Osteocyte (in vitro differentiated cells): ENCODE measurements at regions not wholly inside any gene's neighbourhood (a gene's known extent, or its start where the extent isn't known, plus 50 kb on each side); places are given as distances from the start of the nearest gene placed in this dataset.

Experiments
- DNase-seq: peaks from one replicate; pipeline ENCODE4 v3.0.0; 2021; ENCODE audit warnings: mixed read lengths; ENCODE audit not compliant: unreplicated experiment; ENCODE audit errors: extremely low spot score
- H3K27ac Mint-ChIP-seq: one replicate; pipeline ENCODE4 v1.8.0; 2021; ENCODE audit warnings: mild to moderate bottlenecking, mixed read lengths; ENCODE audit not compliant: unreplicated experiment
- H3K27me3 Mint-ChIP-seq: one replicate; pipeline ENCODE4 v1.8.0; 2021; ENCODE audit warnings: mixed read lengths; ENCODE audit not compliant: unreplicated experiment
- H3K36me3 Mint-ChIP-seq: one replicate; pipeline ENCODE4 v1.8.0; 2021; ENCODE audit warnings: mixed read lengths; ENCODE audit not compliant: unreplicated experiment
- H3K4me1 Mint-ChIP-seq: one replicate; pipeline ENCODE4 v1.8.0; 2021; ENCODE audit warnings: mixed read lengths; ENCODE audit not compliant: unreplicated experiment
- H3K4me3 Mint-ChIP-seq: one replicate; pipeline ENCODE4 v1.8.0; 2021; ENCODE audit warnings: mild to moderate bottlenecking, moderate library complexity, mixed read lengths; ENCODE audit not compliant: unreplicated experiment
- H3K9me3 Mint-ChIP-seq: one replicate; pipeline ENCODE4 v1.8.0; 2021; ENCODE audit warnings: mixed read lengths; ENCODE audit not compliant: unreplicated experiment
- TF ChIP-seq, protein P1 (sequence below): fragments of 200-600 bp; sonication (generic); IDR thresholded peaks from 2 replicates; pipeline ENCODE4 v1.5.0; 2021; ENCODE audit warnings: antibody characterized with exemption, mild to moderate bottlenecking, moderate library complexity

DNA sequence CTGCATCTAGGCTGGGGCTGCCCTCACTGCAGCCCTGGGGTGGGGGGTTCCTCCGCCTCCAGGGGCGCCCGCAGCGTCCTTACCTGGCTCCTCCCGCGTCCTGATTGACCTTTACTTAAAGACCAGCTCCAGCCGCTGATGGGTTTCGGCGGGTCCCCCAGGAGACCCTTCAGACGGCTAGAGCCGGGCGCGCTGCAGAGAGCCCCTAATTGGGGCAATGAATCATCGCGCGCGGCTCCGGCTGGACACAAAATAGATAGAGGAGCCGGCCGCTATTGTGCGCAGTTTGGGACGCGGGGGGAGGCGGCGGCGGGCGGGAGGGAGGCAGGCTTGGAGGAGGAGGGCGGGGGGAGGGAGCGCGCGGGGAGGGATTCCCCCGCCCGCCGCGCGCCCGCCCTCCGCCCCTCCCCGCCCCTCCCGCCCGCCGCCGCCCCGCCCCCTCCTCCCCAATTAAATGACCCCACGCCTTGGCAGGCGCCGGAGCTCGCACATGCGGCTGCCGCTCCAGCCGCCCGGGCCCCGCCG lies 56.5 kb upstream of the CIBAR2 start:
- H3K27ac Mint-ChIP-seq: no peak overlapping the region
- H3K36me3 Mint-ChIP-seq: no peaks in the 10 kb centered on the region
- TF ChIP-seq, protein P1, sequence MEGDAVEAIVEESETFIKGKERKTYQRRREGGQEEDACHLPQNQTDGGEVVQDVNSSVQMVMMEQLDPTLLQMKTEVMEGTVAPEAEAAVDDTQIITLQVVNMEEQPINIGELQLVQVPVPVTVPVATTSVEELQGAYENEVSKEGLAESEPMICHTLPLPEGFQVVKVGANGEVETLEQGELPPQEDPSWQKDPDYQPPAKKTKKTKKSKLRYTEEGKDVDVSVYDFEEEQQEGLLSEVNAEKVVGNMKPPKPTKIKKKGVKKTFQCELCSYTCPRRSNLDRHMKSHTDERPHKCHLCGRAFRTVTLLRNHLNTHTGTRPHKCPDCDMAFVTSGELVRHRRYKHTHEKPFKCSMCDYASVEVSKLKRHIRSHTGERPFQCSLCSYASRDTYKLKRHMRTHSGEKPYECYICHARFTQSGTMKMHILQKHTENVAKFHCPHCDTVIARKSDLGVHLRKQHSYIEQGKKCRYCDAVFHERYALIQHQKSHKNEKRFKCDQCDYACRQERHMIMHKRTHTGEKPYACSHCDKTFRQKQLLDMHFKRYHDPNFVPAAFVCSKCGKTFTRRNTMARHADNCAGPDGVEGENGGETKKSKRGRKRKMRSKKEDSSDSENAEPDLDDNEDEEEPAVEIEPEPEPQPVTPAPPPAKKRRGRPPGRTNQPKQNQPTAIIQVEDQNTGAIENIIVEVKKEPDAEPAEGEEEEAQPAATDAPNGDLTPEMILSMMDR: no peak
- no peaks in the 10 kb centered on the region for H3K27me3 Mint-ChIP-seq
- no peaks in the 10 kb centered on the region for H3K9me3 Mint-ChIP-seq
- H3K4me1 Mint-ChIP-seq: peaks cover 38% of the 10 kb centered on the region
- no peak for DNase-seq
- H3K4me3 Mint-ChIP-seq: peak overlapping the region; percentile 69

DNA sequence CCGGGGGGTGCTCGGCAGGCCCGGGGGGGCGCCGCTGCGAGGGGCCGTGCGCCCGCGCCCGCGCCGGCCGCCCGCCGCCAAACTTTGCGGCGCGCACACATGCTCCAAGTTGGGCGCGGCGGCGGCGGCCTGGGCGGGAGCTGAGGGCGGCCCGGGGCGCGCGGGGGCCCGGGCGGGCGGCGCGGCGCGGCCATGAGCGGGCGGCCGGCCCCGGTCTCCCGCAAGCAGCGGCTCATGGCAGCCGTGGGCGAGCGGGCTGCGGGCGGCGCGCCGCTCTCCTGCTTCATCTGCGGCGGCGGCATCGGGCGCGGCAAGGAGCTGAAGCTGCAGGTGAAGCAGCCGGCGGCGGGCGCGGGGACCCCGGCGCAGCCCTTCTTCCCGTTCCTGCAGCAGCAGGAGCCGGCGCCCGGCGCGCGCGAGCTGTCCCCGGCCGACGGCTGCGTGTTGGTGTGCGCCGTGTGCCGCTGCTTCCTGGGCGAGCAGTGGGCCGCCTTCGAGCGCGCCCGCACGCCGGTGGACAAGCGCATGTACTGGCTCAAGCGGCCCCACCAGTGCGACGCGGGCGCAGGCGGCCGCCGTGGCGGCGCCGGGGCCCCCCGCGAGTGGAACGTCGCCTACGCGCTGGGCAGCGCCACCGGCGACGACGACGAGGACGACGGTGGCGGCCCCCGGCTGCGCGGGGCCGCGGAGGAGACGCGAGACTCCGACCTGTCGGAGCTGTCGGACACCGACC lies 57.2 kb upstream of the CIBAR2 start:
- H3K4me1 Mint-ChIP-seq: peaks cover 45% of the 10 kb centered on the region
- H3K9me3 Mint-ChIP-seq: no peaks in the 10 kb centered on the region
- TF ChIP-seq, protein P1: no peak
- H3K36me3 Mint-ChIP-seq: no peaks in the 10 kb centered on the region
- H3K27ac Mint-ChIP-seq: no peak overlapping the region
- no peak for DNase-seq
- H3K27me3 Mint-ChIP-seq: no peaks in the 10 kb centered on the region
- peak overlapping the region; percentile 29 for H3K4me3 Mint-ChIP-seq

GRCh38 chr16:85170066-85170491 lies 57.8 kb upstream of the CIBAR2 start:
- Mint-ChIP-seq H3K9me3 (no peaks in the 10 kb centered on the region), H3K4me1 (peaks cover 51% of the 10 kb centered on the region), H3K27me3 (no peaks in the 10 kb centered on the region), H3K27ac (no peak overlapping the region), H3K36me3 (no peaks in the 10 kb centered on the region), H3K4me3 (no peak overlapping the region)
- TF ChIP-seq, protein P1: no peak
- DNase-seq: no peak

DNA sequence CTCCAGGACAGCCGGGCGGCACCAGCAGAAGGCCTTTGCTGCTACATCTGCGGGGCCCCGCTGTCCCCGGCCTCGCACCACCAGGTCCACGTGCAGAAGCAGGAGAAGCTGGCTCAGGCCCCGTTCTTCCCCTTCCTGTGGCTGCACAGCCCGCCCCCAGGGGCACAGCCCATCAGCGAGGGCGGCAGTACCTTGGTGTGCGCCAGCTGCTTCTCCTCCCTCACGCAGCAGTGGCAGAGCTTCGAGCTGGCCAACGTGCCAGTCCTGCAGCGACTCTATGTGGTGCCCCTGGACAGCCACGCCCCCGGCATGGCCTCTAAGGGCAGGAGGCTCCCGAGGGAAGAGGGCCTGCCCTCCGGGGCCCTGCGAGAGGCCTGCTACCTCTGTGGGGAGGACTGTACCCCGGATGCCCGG lies 58.3 kb upstream of the CIBAR2 start:
- DNase-seq: no peak
- no peaks in the 10 kb centered on the region for H3K36me3 Mint-ChIP-seq
- TF ChIP-seq, protein P1: no peak
- no peak overlapping the region for H3K4me3 Mint-ChIP-seq
- no peaks in the 10 kb centered on the region for H3K27me3 Mint-ChIP-seq
- H3K27ac Mint-ChIP-seq: no peak overlapping the region
- H3K9me3 Mint-ChIP-seq: no peaks in the 10 kb centered on the region
- peaks cover 53% of the 10 kb centered on the region for H3K4me1 Mint-ChIP-seq

DNA sequence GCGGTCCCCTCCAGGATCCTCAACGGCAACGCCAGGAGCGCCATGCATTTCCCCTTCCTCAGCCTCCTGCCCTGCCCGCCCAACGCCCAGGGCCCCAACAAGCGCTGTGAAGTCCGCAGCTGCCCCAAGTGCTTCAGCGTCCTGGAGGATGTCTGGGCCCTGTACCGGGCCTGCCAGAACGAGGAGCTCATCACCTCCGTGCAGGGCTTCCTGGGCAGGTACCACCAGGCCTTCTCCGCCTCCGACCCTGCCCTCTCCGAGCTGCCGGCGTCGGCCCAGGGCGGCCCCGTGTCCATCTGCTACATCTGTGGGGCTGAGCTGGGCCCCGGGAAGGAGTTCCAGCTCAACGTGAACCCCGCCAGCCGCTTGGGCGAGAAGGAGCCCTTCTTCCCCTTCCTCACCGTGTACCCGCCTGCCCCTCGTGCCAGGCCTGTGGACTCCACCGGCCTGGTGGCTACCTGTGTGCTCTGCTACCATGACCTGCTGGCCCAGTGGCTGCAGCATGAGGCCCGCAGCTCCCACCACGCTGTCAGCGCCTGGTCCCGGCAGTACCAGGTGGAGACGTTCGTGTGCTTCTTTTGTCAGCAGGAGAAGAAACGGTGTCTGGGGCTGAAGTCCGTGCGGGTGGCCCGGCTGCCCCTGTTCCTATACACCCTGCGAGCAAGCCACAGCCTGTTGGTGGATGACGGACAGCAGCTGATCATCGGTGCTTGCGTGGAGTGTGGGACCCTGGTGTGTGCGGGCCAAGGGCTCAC lies 58.9 kb upstream of the CIBAR2 start:
- Mint-ChIP-seq H3K36me3 (no peaks in the 10 kb centered on the region), H3K4me3 (peak overlapping the region; percentile 71), H3K9me3 (no peaks in the 10 kb centered on the region), H3K4me1 (peaks cover 53% of the 10 kb centered on the region), H3K27ac (no peak overlapping the region), H3K27me3 (no peaks in the 10 kb centered on the region)
- DNase-seq: no peak
- TF ChIP-seq, protein P1: no peak
